Hematopoietic multipotent progenitor cell treated with erythropoietin and hydrocortisone succinate and interleukin-3 and kit ligand, for 17 days (in vitro differentiated cells): ENCODE measurements at regions not wholly inside any gene's neighbourhood (a gene's known extent, or its start where the extent isn't known, plus 50 kb on each side); places are given as distances from the start of the nearest gene placed in this dataset.
"Not testable (repeated sequence)": the region's sequence is repeated elsewhere in the genome, so short reads cannot be mapped to it uniquely, and the experiment has no call there.

ENCODE experiments used
- DNase-seq: peaks from one replicate; pipeline ENCODE4 v3.0.0-alpha.2; 2015; ENCODE audit warnings: low spot score

DNA sequence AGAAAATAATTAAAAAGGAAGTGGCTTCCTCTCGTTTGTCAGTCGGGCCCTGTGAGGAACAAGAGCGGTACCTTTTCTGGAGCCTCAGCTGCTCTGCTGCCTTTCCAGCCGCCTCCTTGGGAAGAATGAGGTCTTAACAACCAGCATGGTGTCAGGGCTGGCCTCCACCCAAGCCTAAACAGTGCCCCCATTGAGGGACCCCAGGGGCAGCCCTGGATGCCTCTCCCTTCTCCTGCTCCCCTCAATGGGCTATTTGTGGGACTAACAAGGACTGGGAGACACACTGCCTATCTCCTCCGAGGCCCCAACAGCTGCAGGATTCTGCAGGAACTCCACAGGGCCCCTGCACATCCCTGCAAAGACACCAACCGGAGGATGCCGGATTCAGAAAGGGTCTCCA is 155.4 kb upstream of the MAP3K1 start:
- DNase-seq = no peak

DNA sequence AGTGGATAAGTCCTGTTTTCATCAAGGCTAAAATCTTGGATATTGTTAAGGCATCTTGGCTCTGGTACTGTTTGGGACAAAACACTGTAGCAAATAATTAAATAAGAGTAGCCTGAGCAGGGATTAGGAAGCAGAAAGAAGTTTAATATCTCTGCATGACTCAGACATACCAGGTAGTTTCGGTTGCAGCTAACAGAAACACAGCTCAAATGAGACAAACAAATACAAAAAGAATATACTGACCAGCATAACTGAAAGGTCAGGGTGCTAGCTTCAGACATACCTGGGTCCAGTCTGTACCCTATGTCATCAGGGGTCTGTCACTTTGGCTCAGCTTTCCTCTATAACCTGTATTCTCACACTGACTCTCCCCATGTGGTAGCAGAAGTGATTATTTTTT is 156.4 kb upstream of the MAP3K1 start:
- no peak for DNase-seq

DNA sequence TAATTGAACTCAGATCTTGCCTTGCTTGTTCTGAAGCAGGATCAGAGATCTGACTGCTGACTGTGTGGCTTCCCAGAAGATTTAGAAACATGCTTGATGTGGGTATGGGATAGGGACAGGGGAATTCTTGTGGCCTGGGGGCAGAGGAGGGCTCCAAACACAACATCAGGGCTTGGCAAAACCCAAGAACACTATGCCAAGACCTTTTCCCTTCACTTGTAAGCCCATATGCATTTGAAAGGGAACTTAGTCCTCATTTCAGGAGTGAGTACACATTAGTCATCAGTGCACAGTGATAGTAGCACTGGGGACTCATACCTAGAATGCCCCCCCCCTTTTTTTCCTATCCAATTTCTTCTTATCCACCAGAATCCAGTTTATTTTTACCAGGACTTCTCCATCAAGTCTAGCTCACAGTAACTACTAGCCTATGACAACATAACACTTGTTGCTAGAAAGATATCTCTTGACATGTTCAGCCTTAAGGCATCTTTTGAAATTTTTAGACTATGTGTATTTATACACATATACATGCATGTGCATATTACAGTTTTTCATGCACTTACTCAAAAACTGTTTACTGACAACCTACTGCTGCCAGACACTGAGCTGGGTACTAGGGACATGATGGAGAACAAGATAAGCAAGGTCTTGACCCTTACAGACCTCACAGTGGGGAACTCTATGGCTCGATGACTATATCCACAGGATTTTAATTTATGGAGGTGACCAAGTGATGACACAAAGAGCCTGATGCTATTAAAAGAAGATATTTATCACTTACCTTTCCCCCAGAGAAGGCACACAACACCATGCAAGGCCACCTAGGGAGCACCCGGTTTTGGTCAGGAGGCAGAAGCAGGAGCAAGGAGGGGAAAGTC is 158.3 kb upstream of the MAP3K1 start:
- DNase-seq = no peak

DNA sequence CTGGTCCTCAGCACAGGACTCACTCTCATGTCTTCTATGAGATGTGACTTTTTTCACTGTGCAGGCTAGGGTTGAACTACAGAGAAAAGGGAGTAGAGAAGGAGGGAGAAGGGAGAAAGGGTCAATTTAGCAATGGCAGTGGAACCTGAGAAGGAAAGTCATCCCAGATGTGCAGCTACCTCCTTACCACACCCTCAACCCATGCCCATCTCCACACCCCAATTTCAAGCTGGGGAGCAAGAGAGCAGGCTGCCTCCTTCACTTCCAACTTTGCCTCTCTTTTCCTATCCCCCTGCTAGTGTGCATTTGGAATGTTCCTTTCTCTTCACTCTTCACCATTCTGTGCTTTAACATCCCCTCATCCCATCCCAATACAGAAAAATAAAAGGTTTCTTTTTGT is 163.5 kb upstream of the MAP3K1 start:
- no peak for DNase-seq

DNA sequence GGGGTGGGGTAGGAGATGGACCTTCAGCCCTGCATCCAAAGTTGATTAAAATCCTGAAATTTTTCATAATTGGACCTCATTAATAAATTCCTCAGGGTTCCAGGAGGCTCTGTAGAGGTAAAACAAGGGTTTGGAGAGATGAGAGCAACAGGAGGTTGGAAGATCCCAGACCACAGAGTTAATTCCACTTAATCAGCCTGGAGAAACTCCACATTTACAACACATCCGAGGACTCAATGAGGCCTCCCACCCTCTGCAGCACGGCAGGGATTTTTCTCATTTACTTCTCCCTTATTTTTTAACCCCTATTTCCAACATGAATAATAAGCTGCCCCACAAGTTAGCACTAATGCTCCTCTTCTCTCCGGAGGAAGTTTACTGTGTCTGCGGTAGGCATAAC is 165.0 kb upstream of the MAP3K1 start:
- DNase-seq = no peak

DNA sequence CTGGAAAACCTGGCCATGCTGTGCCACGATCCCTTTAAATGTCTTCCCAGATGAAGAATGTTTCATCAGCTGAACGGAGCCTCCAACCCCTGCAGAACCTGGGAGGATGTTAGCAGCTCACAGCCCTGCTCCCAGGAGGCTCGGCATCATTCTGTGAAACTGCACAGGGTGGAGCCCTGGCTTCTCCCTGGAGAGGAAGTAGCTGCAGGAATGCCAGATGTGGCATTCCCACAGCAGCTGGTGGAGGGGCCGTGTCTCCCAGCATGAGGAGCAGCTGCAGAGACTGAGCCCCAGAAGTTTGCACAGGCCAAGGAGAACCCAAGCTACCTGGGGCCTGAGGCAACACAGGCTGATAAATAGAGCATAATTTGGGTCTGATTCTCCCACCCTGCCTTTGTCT is 165.8 kb upstream of the MAP3K1 start:
- no peak for DNase-seq

DNA sequence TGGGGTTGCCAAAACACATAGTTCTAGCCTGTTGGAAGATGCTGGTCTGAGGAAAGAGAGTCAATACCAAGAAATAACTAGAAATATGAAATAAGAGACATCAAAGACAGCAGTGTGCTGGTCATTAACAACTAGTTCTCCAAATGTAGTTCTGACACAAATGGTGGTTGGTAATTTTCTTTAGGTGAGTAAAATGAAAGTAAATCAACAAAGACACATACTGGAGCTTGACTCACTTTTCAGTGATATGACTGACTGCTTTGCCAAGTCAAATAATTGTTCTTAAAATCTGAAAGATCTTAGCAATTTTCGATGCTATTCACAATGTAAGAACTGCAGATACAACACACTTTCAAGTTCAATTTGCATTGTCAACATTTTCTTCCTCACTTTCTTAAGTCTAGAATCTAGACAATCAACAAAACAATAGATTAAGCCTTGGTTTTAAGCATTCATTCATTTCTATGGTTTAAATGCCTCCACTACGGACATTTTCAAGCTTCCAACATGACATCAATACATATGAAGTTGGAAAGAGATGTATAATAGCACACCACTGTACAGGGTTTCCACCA is 166.8 kb upstream of the MAP3K1 start:
- no peak for DNase-seq

DNA sequence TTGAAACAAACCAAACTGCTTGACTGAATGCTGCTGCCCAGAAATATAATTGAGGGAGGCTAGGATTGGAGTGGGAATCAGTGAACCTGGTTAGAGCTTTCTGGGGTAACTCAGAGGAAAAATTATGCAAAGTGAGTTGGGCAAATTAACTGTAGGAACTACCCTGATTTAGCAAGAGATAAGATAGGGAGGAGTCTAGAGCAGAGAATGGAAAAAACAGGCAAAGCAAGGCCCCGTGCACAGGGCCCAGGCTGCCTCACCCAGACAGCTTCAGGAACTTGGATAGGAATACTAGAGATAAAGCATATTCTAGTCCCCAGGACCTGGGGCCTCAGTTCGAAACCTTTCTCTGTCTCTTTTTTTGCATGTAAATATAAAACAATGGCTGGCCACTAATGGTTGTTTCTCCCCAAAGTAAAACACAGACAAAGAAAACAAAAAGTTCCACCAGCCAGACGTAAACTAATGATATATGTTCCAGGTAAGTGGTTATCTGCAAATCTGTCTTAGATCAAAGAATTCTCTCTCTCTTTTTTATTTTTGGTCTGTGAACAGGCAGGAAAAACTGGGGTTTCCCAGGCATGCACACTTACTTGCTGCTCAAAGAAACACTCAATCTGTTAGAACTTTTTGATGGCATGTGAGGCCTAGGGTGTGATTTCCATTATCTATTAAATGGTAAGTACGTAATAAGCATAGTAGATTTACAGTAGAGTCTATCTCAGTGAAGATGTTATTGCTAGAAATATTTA is 168.1 kb upstream of the MAP3K1 start:
- no peak for DNase-seq

DNA sequence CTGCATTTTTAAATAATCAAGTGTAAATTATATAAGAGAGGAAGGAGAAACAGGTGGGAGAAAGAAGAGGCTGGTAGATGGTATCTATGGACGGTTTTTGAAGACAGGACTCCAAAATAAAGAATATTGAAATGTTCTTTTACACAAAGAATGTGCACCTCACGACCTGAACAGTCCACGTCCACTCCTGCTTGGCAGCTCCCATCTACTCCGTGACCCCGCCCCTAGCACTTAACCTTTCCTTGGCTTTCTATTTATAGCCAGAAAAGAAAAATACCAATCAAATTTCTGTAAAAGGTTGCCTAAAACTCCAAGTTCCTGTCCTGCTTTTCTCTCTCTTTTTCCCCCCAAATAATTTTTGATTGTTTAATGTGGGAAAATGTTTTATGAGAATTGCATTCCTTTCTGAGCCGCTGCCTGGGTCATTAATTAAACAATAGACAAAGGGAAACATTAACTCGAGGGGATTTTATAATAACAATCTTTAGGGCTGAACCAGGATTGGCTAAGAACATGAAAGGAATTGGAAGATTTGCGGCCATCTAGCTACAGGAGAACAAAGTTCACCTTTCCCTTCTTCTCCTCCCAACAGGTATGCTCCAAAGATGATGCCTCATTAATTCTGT is 173.6 kb upstream of the MAP3K1 start:
- no peak for DNase-seq

DNA sequence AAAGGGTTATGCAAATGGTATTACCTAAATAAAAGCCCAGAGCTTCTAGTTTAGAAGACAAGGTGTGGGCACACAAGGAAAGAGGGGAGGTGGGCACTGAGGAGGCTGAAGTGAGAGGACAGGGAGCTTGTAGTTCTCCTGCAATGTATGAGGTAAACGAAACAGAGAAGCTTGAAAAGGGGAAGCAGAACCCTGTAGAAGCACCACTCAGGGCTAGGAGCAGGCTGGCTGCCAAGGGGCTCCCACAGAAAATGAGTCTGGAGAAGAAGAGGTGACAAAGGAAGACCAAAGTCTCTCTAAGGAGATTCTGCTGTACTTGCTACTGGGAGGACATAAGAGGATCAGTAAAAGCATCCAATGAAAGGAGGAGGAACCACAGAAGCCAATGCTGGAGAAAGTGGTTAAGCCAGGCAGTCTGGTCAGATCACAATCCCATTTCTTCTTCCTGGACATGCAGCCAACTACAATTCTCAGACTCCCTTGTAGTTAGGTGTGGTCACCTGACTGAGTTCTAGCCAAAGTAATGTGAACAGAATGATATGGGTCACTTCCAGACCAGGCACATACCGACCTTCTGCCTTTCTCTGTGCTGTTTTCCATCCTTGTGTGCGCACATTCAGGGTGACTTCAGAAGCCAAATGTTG is 174.5 kb upstream of the MAP3K1 start:
- DNase-seq = no peak

DNA sequence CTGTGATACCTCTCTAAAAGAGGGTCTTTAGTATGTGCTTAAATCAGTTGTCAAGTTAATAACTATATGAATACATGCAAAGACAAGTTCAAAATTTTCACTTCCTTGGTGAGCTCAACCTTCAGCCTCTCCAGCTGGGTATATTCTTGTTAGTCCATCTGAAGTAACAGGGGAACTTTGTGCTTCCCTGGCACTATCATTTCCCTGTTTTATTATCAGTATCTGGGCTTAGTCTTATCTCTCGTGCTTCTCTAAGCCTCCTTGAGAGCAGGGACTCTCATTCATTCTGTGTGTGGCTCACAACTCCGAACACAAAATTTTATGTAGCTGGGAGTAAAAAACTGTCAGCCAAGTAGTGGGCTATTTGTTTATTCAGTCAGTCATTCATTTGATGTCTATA is 175.9 kb upstream of the MAP3K1 start:
- no peak for DNase-seq

DNA sequence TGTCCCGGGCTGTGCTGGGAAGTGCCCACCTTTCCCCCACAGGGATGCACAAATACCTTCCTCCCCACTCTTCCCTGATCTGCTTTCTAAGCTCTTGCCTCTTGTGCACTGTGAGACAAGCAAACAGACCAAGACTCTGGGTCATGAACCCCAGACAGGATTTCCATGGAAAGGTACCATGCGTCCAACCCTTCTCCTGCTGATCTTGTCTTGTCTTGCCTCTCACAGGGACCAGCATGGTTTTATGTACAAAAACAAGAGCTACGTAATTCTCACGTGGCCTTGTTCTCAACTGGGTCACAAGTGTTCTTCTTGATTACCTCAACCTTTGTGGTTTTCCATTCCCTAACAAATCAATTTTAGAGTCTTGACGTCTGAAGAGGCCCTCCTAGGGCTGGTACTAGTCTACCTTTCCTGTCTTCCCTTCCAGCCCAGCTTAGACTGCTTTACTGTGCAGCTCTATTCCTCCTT is 176.5 kb upstream of the MAP3K1 start:
- no peak for DNase-seq

DNA sequence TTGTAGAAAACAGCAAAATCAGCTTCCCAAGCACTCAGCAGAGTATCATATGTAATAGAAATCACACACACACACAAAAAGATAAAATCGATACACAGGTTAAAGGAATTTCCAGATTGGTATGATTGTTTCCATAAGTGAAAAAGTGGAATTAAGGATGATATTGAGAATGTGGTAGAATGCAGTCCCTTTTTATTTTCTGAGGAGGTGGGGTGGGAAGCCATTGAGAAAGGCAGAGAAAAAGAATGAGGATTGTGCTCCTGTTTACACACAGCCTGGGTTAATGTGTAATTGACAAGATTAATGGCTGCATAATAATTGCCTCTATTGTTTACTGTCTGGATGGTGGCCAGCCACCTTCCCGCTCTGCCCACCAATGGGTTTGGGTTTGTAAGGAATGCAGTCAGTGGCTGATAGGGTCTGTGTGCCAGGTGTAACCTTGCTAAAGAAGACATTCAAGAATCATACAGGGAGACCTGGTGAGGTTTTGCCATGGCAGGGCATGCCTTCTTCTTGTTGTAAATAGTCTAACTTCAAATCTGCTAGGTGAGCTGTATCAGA is 177.2 kb upstream of the MAP3K1 start:
- DNase-seq = no peak

DNA sequence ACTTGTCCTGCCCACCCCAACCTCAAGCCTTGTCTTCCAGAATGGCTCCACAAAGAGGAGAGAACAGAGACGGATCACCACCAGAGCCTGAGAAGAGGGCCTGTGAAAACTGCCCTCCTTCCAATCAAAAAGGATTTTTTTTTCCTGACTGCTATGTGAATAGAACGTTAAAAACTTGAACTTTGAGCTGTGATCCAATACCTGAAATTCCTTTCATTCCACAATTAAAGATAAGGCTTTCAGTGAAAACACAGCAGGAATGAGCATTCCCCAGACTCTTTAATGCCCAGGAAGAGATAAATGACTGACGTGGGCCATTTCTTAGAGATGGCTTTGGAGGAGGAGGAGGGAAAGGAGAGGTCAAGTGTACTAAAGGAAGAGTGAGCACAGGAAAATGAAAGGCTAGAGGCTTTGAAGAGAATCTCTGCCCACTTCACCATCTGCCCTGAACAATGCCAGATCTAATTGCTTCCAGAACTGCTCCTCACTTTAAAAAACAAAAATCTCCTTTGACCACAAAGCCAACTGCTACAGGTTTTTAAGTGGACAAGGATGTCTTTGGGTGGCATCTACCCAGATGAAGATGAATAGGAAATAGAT is 177.9 kb upstream of the MAP3K1 start:
- no peak for DNase-seq

DNA sequence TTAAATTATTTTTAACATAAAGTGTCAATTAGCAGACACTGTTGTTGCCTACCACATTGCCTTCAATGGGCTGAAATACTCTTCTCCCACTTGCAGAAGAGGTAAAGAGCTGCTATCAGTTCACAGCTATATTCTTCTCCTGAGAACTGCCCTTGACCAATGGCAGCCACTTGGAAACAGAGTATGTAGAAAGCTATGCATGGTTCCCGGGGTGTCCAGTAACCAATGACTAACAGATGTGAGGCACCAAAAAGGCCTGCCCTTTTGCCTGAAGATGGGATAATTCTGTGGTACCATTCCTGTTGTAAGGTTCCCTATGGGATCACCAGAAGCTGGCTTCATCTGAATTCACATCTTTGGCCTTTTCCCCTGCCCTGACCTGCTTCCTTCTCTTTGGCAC is 181.4 kb upstream of the MAP3K1 start:
- DNase-seq = no peak

DNA sequence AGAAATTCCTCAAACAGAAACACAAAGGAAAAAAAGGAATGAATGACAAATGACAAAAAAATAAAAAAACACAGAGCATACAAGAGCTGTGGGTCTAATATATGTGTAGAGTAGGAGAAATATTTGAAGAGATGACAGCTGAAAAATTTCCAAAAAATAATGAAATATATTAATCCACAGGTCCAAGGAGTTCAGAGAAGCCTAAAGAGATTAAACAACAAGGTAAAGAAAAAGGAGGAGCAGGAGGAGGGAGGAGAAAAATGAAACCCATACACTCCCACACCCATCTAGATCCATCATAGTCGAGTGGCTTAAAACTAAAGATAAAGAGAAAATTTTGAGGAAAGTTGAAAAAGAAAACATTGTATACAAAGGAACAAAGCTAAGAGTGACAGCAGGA is 182.4 kb upstream of the MAP3K1 start:
- no peak for DNase-seq

DNA sequence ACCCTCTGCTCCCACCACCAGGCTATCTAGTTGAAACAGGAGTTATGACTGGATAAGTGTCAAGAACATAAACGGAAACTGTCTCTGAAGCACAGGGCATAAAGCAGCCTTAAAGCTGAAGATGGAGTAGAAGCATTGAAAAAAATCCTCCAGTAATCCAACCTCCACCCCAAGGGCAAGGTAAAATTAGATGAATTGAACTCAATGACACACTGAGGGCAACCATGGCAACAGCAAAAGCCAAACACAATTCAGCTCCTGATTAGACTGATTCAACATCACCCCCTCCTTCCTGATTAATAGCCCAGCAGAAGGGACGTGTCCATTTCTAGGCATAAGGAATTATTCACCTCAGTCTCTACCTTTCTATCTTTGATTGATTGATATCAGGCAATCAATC is 183.2 kb upstream of the MAP3K1 start:
- no peak for DNase-seq

DNA sequence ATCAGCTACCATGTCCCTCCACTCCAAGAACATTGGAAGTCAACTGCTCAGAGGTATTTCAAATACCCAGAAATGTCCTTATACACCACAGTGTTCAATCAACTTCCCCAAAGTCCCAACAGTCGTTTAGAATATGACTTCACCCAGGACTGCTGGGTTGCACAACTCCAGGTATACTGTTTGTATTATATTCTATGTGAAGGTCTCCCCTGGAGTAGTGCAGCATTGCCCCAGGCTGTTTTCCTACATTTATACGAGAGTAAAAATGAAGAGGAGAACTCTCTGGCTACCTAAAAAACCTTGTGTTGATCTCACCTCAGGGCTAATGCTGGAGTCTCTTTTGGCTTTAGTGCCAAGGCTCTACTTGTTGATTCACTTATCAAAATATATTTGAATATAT is 183.6 kb upstream of the MAP3K1 start:
- no peak for DNase-seq

DNA sequence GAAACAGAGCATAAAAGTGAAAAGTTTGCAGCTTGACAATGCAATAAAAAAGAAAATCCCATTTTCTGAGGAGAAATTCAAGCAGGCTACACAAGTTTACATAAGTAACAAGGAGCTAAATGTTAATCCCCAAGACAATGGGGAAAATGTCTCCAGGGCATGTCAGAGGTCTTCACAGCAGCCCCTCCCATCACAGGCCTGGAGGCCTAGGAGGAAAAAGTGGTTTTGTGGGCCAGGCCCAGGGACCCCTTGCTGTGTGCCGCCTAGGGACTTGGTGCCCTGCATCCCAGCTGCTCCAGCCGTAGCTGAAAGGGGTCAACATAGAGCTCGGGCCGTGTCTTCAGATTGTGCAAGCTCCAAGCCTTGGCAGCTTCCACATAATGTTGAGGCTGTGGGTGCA is 186.7 kb upstream of the MAP3K1 start:
- not testable (repeated sequence) for DNase-seq

DNA sequence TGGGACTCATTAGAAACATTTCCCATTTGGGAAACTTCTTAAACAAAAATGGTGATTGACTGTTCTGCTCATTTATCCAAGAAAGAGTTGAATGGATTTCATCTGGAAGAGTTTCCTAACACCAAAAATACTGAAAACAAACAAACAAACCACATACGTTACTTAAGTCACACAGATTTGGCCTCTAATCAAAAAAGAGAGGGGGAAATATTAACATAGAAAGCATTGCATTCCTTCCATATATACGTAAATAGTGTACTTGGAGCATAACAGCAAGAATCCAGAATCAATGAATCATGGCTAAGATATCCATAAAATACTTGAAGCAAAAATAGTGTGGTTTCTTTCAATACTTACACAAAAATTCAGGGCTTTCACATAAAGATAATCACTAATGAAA is 189.8 kb upstream of the MAP3K1 start:
- no peak for DNase-seq

DNA sequence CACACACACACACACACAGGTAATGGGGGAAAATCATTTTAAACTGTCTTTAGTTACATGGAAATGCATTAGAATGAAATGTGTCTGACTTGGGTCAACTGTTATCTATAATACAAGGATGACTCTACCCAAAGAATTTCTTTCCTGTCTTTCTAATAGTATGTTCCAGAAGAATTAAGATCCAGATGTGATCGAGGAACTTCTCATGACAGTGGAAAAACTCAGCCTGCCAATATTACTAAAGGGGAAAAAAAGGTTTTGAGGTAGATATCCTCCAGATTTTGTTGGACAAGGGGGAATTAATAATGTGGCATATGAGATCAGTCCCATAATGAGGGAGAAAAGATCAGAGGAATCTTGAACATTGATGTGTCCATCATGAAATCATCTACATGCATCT is 190.6 kb upstream of the MAP3K1 start:
- no peak for DNase-seq
